ENCODE measurements at regions not wholly inside any gene's neighbourhood (a gene's known extent, or its start where the extent isn't known, plus 50 kb on each side); places are given as distances from the start of the nearest gene placed in this dataset.

GRCh38 chr15:47390208-47390765 lies 327.0 kb upstream of the SEMA6D start:
- DNase-seq: no peak

- no peak for DNase-seq
Observed at GRCh38 chr15:47394286-47394809, 323.0 kb upstream of the SEMA6D start.

GRCh38 chr15:47395076-47395475 lies 322.2 kb upstream of the SEMA6D start:
- DNase-seq: no peak

GRCh38 chr15:47397655-47398054 lies 319.6 kb upstream of the SEMA6D start:
- DNase-seq: no peak

GRCh38 chr15:47398132-47398531 lies 319.2 kb upstream of the SEMA6D start:
- no peak for DNase-seq

DNA sequence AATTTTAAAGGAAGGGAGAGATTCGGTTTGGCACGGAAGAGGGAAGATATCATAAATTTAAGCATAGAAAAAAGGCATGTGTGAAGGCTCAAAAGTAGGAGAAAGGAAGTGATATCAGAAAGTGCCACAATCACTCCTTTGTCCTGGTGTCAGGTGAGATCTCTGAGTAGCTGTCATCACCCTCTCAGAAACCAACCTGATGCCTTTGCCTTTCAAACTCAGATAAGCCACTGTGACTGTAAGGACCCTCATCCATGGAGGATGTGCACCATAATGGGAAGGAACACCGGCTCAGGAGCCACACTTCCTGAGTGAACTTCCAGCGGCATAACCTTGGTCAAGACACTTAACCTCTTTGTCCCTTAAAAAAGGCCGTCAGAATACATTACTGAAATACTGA lies 318.7 kb upstream of the SEMA6D start:
- DNase-seq: no peak

- no peak for DNase-seq
Observed at GRCh38 chr15:47399100-47399499, 318.2 kb upstream of the SEMA6D start.

- no peak for DNase-seq
Observed at GRCh38 chr15:47400603-47401002, 316.7 kb upstream of the SEMA6D start.

DNA sequence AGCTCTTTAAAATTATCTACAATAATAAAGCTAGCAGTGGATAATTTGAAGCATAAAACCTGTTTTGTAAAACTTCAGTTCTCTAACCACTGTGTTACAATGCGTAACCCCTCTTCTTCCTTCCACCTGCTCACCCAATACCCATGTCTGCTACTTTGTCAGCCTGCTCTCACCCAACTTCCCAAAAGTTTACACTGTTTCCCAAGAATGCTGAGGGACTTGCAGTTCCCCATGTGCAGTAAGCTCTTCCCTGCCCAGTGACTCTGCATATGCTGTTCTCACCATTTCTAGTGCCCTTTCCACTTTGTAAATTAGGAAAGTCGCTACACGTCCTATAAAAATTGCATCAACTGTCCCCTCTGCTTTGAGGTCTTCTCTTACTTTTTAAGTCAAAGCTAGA lies 315.9 kb upstream of the SEMA6D start:
- no peak for DNase-seq

GRCh38 chr15:47402829-47403228 lies 314.5 kb upstream of the SEMA6D start:
- no peak for DNase-seq

GRCh38 chr15:47404877-47405276 lies 312.4 kb upstream of the SEMA6D start:
- DNase-seq: no peak

DNA sequence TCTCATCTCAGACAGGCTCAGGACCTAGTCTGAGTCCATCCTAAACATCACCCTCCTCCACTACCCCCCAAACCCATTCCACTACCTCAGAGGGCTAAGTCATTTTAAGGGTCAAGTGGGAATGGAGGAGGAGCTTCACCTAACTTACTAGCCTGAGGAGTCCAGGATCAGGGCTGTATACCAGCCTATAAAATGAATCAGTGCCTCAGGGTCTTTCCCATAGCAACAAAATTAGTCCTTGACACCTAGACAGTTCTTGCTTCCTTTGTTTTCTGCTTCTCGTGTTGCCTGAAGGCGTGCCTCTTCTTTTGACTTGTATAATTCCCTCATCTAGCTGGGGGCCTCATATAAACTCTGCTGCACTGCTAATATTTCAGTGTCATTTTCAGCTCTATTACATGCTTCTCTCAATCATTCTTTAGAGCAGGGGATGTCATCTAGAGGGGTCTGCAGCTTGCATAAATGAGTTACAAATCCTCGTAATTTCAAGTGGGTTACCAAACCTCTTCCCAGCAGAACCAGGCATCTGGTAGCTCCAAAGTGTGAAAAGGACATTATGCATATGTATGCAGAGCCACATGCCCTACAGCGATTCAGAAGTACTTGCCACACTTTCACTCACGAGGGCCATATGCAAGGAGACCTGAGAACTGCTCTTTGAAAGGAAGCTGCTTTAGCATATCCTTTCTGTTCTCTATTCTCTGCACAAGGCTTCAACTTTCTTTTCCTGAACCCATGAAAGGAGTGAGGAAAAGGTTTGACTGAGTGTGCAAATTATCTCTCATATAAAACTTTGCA lies 311.7 kb upstream of the SEMA6D start:
- DNase-seq: no peak

- DNase-seq: no peak
Observed at GRCh38 chr15:47407692-47408091, 309.6 kb upstream of the SEMA6D start.

DNA sequence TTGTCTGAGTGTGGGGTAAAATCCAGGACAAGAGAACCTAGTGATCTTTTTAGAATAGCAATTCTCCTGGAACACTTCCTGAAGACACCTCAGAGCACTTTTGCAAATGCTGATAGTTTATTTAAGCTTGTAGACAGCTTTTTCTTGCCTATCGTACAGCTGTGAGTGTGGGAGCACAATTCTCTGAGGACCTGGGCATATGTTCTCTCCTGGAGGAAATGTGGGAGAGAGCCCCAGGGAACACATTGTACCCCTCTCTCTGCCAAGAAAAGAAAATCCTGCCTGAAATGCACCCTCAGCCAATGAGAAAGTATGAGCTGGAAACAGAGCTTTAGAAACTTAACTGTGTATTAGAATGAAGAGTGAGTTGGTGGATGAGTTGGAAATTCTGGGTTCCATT lies 308.3 kb upstream of the SEMA6D start:
- no peak for DNase-seq

DNA sequence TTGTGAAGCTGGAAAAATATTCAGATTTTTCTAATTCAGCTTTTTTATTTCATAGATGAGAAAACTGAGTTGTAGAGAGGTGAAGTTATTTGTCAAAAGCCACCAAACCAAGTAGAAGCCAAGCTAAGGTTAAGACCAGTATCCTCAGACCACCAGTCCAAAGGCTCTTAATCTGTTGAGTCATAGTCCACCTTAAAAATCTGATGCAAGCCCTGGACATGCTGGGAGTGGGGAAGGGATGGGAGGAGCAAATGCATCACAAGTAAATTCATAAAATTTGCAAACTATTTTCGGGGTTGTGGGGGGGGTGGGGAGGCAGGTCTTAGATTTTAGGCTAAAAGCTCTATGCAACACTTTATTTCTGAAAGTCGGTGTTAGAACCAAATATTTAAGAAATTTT lies 307.7 kb upstream of the SEMA6D start:
- peak; percentile 79 for DNase-seq

DNA sequence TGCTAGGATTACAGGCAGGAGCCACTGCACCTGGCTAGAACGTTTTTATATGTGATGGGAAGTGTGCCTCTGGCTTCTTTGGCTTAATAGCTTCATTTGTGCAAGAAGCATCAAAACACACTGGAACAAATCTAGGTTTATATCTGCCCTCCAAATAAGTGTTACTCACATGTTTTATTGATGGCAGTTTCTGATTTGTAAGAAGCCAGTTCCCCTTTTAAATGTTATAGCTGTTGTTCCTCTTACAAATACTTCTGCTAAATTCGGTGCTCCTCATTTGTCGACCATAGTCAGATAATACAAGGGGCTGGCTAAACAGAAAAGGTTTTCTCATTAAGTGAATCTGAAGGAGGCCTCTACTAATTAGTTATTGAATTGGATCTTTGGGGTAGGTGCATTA lies 307.1 kb upstream of the SEMA6D start:
- no peak for DNase-seq

DNA sequence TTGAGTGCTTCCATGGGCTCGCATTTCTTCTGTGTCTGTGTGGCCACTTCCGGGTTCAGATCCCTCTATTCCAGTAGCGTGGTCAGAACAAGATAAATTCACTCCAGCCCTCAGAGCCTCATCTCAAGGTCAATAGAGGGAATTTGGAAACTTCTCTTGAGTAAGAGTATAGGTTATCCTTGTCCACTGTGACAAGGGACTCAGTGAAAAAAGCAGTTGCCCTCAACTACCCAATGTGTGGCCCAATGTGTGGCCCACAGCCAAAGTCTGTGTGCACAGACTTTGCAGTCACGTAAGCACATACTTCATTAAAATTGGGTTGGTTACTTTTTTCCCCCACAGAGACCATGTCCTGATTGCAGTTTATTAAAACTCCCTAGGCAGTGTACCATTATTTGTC lies 305.6 kb upstream of the SEMA6D start:
- DNase-seq: no peak

- DNase-seq: no peak
Observed at GRCh38 chr15:47412136-47412535, 305.2 kb upstream of the SEMA6D start.

DNA sequence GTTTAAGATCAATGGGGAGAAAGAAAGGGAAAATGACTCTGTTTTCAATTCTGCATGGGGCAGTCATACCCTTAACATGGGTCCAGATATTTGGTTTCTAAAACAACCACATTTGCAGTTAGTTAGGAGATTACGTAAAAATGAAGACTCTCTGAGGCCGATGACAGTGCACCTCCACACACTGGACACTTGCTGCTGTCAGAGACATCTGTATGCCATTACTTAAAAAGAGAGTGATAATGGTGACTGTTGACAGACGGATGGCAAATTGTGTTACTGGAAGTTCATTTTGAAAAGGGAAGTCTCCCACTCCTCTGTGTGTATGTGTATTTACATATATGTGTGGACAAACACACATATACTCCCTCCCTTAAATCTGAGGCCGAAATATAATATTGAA lies 304.5 kb upstream of the SEMA6D start:
- DNase-seq: no peak

- DNase-seq: peak; percentile 71
Observed at GRCh38 chr15:47414207-47414606, 303.1 kb upstream of the SEMA6D start.

DNA sequence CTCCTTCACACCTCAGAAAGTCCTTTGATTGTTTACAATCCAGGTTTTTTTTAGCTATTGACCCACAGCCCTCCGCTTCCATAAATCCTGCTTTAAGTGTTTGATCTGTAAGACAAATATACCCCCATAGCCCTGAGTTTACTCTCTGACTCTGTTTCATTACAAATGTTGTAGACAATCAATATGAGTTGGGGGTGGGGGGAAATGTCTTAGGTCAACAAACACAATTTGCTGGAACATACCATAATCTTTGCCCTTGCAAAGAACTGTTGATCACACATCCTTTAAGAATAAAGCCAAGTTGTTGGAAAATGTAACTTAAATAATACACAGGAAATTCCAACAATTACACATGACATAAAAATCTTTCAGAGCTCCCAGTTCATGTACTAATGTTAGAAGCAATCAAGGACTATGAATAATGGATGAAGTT lies 301.8 kb upstream of the SEMA6D start:
- peak; percentile 59 for DNase-seq

GRCh38 chr15:47422881-47423665 lies 294.2 kb upstream of the SEMA6D start:
- DNase-seq: peak; percentile 26

DNA sequence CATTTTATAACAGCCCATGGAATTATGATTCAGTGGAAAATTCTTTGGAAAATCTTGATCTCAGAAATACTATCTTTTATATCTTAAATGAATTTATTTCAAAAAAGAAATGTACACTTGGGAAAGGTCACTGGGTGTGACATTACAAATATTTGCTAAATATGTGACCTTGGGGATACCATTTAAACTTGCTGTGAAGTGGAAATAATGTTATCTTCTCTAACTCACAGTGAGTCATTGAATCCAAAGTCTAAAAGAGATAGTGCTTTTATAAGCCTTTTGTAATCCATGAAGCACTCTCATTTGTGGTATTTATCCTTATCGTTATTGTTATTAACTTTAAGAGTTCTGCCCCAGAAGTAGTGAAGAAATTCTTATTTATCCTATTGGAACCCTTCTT lies 289.8 kb upstream of the SEMA6D start:
- DNase-seq: no peak

DNA sequence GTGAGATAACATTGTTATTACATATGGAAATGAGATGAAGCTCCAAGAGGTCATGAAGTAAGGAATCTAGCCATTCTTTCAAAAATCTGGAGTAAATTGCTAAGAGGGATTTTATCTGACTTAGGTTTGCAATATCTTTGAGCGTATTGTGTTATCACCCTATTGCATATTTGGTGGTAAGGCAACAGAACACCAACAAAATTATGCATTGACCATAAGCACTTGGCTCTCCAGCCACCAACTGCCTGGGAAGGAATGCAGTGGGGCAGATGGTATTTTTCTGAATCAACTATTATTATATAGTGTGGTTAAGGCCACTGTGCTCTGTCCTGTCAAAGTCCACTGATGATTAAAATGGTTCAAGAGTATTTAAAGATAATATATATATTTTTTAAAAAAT lies 287.9 kb upstream of the SEMA6D start:
- peak; percentile 49 for DNase-seq

All from fibroblast of skin of abdomen (primary cell).